IMR-90 (cell line): ENCODE measurements at regions not wholly inside any gene's neighbourhood (a gene's known extent, or its start where the extent isn't known, plus 50 kb on each side); places are given as distances from the start of the nearest gene placed in this dataset.

ENCODE experiments used
- ATAC-seq: fragments of 200-7000 bp; cut with Tn5 transposase; 2 replicates; pipeline ENCODE4 v1.9.1; 2020; ENCODE audit warnings: low read depth, mild to moderate bottlenecking, moderate library complexity
- BruUV-seq: library from RNA; stranded (reverse); fragments of 400-500 nt; replicated peaks from 2 replicates; lab custom pipeline; 2021; lab: Mats Ljungman, UMichigan
- CTCF ChIA-PET: fragments of 300-600 bp; formaldehyde crosslinking; extraction: SDS; loops from one replicate; lab custom pipeline; 2021; ENCODE audit warnings: antibody characterized with exemption; lab: Yijun Ruan, JAX
- POLR2A ChIA-PET: fragments of 300-600 bp; sonication (Branson Sonifier 250); formaldehyde crosslinking; loops from one replicate; lab custom pipeline; 2022; ENCODE audit warnings: antibody characterized with exemption; ENCODE audit not compliant: unreplicated experiment; lab: Charles Lee
- DNase-seq: peaks from one replicate; pipeline ENCODE4 v3.0.0; 2013
- H2AFZ ChIP-seq: replicated peaks from 2 replicates; pipeline ENCODE3; 2013; ENCODE audit warnings: low read length, mild to moderate bottlenecking; ENCODE audit not compliant: poor library complexity
- H2AK5ac ChIP-seq: 2 replicates; pipeline ENCODE4 v1.6.1; 2013; ENCODE audit warnings: low read depth, low read length, inconsistent platforms
- H2AK9ac ChIP-seq: replicated peaks from 2 replicates; pipeline ENCODE3; 2013; ENCODE audit warnings: mild to moderate bottlenecking, low read depth, low read length, moderate library complexity; ENCODE audit not compliant: poor library complexity
- H2BK120ac ChIP-seq: 2 replicates; pipeline ENCODE4 v1.6.1; 2013; ENCODE audit warnings: low read depth, low read length, inconsistent platforms
- H2BK15ac ChIP-seq: 3 replicates; pipeline ENCODE4 v1.6.1; 2013; ENCODE audit warnings: low read depth, low read length, inconsistent platforms
- H2BK20ac ChIP-seq: 2 replicates; pipeline ENCODE4 v1.6.1; 2013; ENCODE audit warnings: low read depth, mild to moderate bottlenecking, inconsistent platforms, low read length, moderate library complexity
- H2BK5ac ChIP-seq: 2 replicates; pipeline ENCODE4 v1.6.1; 2013; ENCODE audit warnings: mild to moderate bottlenecking, low read depth, low read length, inconsistent platforms; ENCODE audit not compliant: poor library complexity, severe bottlenecking
- H3K14ac ChIP-seq: replicated peaks from 2 replicates; pipeline ENCODE4 v1.6.1; 2013; ENCODE audit warnings: low read depth, low read length, inconsistent platforms
- H3K18ac ChIP-seq: 2 replicates; pipeline ENCODE4 v1.6.1; 2013; ENCODE audit warnings: low read depth, low read length, control low read depth
- H3K23ac ChIP-seq: 2 replicates; pipeline ENCODE4 v1.6.1; 2013; ENCODE audit warnings: low read depth, low read length, inconsistent platforms
- H3K27ac ChIP-seq: 2 replicates; pipeline ENCODE4 v1.5.1; 2013; ENCODE audit warnings: mild to moderate bottlenecking, control low read depth, low read length; ENCODE audit not compliant: insufficient read depth
- H3K27me3 ChIP-seq: 2 replicates; pipeline ENCODE4 v1.6.1; 2013; ENCODE audit warnings: low read length; ENCODE audit not compliant: control insufficient read depth, insufficient read depth
- H3K36me3 ChIP-seq: 2 replicates; pipeline ENCODE4 v1.6.1; 2013; ENCODE audit warnings: low read length, mixed read lengths; ENCODE audit not compliant: control insufficient read depth, insufficient read depth
- H3K4ac ChIP-seq: 2 replicates; pipeline ENCODE4 v1.6.1; 2013; ENCODE audit warnings: low read depth, low read length, inconsistent platforms
- H3K4me1 ChIP-seq: 2 replicates; pipeline ENCODE4 v1.6.1; 2013; ENCODE audit warnings: low read length, mixed read lengths; ENCODE audit not compliant: control insufficient read depth, insufficient read depth
- H3K4me2 ChIP-seq: 2 replicates; pipeline ENCODE4 v1.6.1; 2013; ENCODE audit warnings: low read depth, mild to moderate bottlenecking, control low read depth, low read length, moderate library complexity
- H3K4me3 ChIP-seq: 2 replicates; pipeline ENCODE4 v1.5.1; 2013; ENCODE audit warnings: low read depth, mild to moderate bottlenecking, control low read depth, low read length, moderate library complexity; ENCODE audit not compliant: insufficient read depth
- H3K56ac ChIP-seq: 2 replicates; pipeline ENCODE4 v1.6.1; 2013; ENCODE audit warnings: low read length, inconsistent platforms; ENCODE audit not compliant: insufficient read depth; ENCODE audit errors: extremely low read depth
- H3K79me1 ChIP-seq, 2 experiments: 2 replicates each; pipeline ENCODE4 v1.6.1; 2013; ENCODE audit warnings: low read length in 2 of 2, inconsistent platforms in 1 of 2, low read depth in 1 of 2
- H3K9ac ChIP-seq: 2 replicates; pipeline ENCODE4 v1.6.1; 2013; ENCODE audit warnings: low read depth, low read length, control low read depth
- H3K9me1 ChIP-seq: 2 replicates; pipeline ENCODE4 v1.6.1; 2013; ENCODE audit warnings: low read length, inconsistent platforms; ENCODE audit not compliant: insufficient read depth
- H3K9me3 ChIP-seq: 2 replicates; pipeline ENCODE4 v1.6.1; 2013; ENCODE audit warnings: low read length; ENCODE audit not compliant: control insufficient read depth, insufficient read depth
- H4K20me1 ChIP-seq: 2 replicates; pipeline ENCODE4 v1.6.1; 2013; ENCODE audit warnings: low read length, inconsistent platforms; ENCODE audit not compliant: insufficient read depth
- H4K5ac ChIP-seq: 2 replicates; pipeline ENCODE4 v1.6.1; 2013; ENCODE audit warnings: mild to moderate bottlenecking, low read depth, low read length, control low read depth
- H4K8ac ChIP-seq, 2 experiments: 2 replicates each; pipeline ENCODE4 v1.6.1; 2013; ENCODE audit warnings: low read depth in 2 of 2, low read length in 2 of 2, control low read depth in 1 of 2, inconsistent platforms in 1 of 2
- H4K91ac ChIP-seq: 2 replicates; pipeline ENCODE4 v1.6.1; 2013; ENCODE audit warnings: low read depth, low read length, inconsistent platforms; ENCODE audit not compliant: insufficient read depth
- CEBPB ChIP-seq: IDR thresholded peaks from 2 replicates; pipeline ENCODE4 v1.6.1; 2012; ENCODE audit warnings: low read depth, low read length, improper control_type of control experiment
- MAZ ChIP-seq: IDR thresholded peaks from 2 replicates; pipeline ENCODE4 v1.6.1; 2012; ENCODE audit warnings: low read depth, mild to moderate bottlenecking, low read length, improper control_type of control experiment, moderate library complexity, borderline replicate concordance
- MXI1 ChIP-seq: IDR thresholded peaks from 2 replicates; pipeline ENCODE4 v1.6.1; 2012; ENCODE audit warnings: low read depth, mild to moderate bottlenecking, low read length, moderate library complexity, borderline replicate concordance
- NFE2L2 ChIP-seq: fragments of 150-350 bp; IDR thresholded peaks from 2 replicates; pipeline ENCODE4 v1.6.1; 2016; ENCODE audit warnings: low read depth, mild to moderate bottlenecking, low read length
- POLR2A ChIP-seq: IDR thresholded peaks from 2 replicates; pipeline ENCODE4 v1.6.1; 2012; ENCODE audit warnings: mild to moderate bottlenecking, low read depth, low read length
- RAD21 ChIP-seq: IDR thresholded peaks from 2 replicates; pipeline ENCODE4 v1.6.1; 2012; ENCODE audit warnings: low read length, improper control_type of control experiment
- SMC3 ChIP-seq: fragments of 150-350 bp; IDR thresholded peaks from 2 replicates; pipeline ENCODE4 v1.6.1; 2016; ENCODE audit warnings: low read depth, mild to moderate bottlenecking, antibody characterized with exemption, low read length, moderate library complexity
- WGBS, 2 experiments: methylation state at CpG; one replicate each; pipeline versions ENCODE4 v1.1.5 to v1.1.7; 2013; ENCODE audit warnings: missing lambda C conversion rate in 2 of 2; ENCODE audit not compliant: insufficient read length in 1 of 2; ENCODE audit errors: extremely low coverage in 2 of 2; 5-methylcytosine and 5-hydroxymethylcytosine counted together
- dilution Hi-C: fragments of 300-500 bp; cut with HindIII; formaldehyde crosslinking; loops from one replicate; pipeline ENCODE4 v1.14.3; 2018; ENCODE audit warnings: low sequenced_read_pairs; ENCODE audit not compliant: unreplicated experiment
- in situ Hi-C: fragments of 300-500 bp; cut with MboI; formaldehyde crosslinking; loops from 3 replicates; pipeline ENCODE4 v1.14.3; 2019; ENCODE audit warnings: low sequenced_read_pairs, inconsistent platforms, mixed read lengths
- intact Hi-C: fragments of 100-400 bp; cut with micrococcal nuclease; formaldehyde crosslinking; loops from 2 replicates; pipeline ENCODE4 v1.10.0; 2022
- TF ChIP-seq, protein P1 (sequence below): fragments of 150-350 bp; IDR thresholded peaks from 2 replicates; pipeline ENCODE4 v1.6.1; 2016; ENCODE audit warnings: low read depth, mild to moderate bottlenecking, low read length, moderate library complexity, borderline replicate concordance

- Histone ChIP-seq H2BK5ac (no peak overlapping the region), H3K4me3 (no peak overlapping the region), H3K4me2 (no peak overlapping the region), H3K56ac (no peak overlapping the region), H3K4me1 (no peaks in the 10 kb centered on the region), H3K9me3 (no peaks in the 10 kb centered on the region), H2AK5ac (no peak overlapping the region), H2BK20ac (no peak overlapping the region), H3K23ac (no peak overlapping the region), H3K4ac (no peak overlapping the region), H2AK9ac (no peak overlapping the region), H3K14ac (no peak overlapping the region), H4K20me1 (no peaks in the 10 kb centered on the region), H2AFZ (no peak overlapping the region), H2BK120ac (no peak overlapping the region), H3K27ac (no peak overlapping the region), H3K18ac (no peak overlapping the region), H4K91ac (no peak overlapping the region), H3K9ac (no peak overlapping the region), H3K36me3 (no peaks in the 10 kb centered on the region), H3K27me3 (no peaks in the 10 kb centered on the region), H4K8ac (no peak overlapping the region), H3K9me1 (no peaks in the 10 kb centered on the region), H2BK15ac (no peak overlapping the region), H3K79me1 (no peaks in the 10 kb centered on the region), H4K5ac (no peak overlapping the region)
- TF ChIP-seq CEBPB: no peak
- TF ChIP-seq MAZ: no peak
- TF ChIP-seq POLR2A: no peak
- TF ChIP-seq MXI1: no peak
- TF ChIP-seq SMC3: no peak
- no peak for TF ChIP-seq RAD21
- TF ChIP-seq NFE2L2: no peak
- TF ChIP-seq, protein P1, sequence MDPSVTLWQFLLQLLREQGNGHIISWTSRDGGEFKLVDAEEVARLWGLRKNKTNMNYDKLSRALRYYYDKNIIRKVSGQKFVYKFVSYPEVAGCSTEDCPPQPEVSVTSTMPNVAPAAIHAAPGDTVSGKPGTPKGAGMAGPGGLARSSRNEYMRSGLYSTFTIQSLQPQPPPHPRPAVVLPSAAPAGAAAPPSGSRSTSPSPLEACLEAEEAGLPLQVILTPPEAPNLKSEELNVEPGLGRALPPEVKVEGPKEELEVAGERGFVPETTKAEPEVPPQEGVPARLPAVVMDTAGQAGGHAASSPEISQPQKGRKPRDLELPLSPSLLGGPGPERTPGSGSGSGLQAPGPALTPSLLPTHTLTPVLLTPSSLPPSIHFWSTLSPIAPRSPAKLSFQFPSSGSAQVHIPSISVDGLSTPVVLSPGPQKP: no peak
- WGBS, 2 experiments: 80% methylated on average over 1 of the region's 1 CpG; no CpG with 5 or more reads in 1 of the 2 experiments
- ATAC-seq (no peak), DNase-seq (no peak)
- ChIA-PET CTCF (no interaction called here), POLR2A (interaction anchor here (0.6 kb wide), 1 partner anchor 38 kb away, joined by 3 read pairs; no protein-coding TSS in a partner anchor)
- dilution Hi-C loops (no loop called here), in situ Hi-C loops (no loop called here), intact Hi-C loops (no loop called here)
- no TSS peak for BruUV-seq
Observed at GRCh38 chr11:13891911-13892310, 70.6 kb upstream of the SPON1 start.
